HG03103 (cell line): ENCODE measurements at regions not wholly inside any gene's neighbourhood (a gene's known extent, or its start where the extent isn't known, plus 50 kb on each side); places are given as distances from the start of the nearest gene placed in this dataset.
A peak's percentile ranks its signal among the peaks of the same experiment; 100 is the strongest.
"Not testable (repeated sequence)": the region's sequence is repeated elsewhere in the genome, so short reads cannot be mapped to it uniquely, and the experiment has no call there.

ENCODE experiments used
- ATAC-seq: cut with Tn5 transposase; IDR thresholded peaks from one replicate; pipeline ENCODE4 v1.9.1; 2021; ENCODE audit warnings: low read depth; ENCODE audit not compliant: unreplicated experiment

- no peak for ATAC-seq
These were observed 184.9 kb downstream of the TM9SF2 start for GRCh38 chr13:99686157-99686572.

- ATAC-seq = no peak
These were observed 180.4 kb downstream of the TM9SF2 start for GRCh38 chr13:99681695-99682094.

- no peak for ATAC-seq
These were observed 176.1 kb downstream of the TM9SF2 start for GRCh38 chr13:99677116-99677951.

GRCh38 chr13:99671746-99672145, 170.5 kb downstream of the TM9SF2 start:
- no peak for ATAC-seq

GRCh38 chr13:99669096-99669495, 167.8 kb downstream of the TM9SF2 start:
- not testable (repeated sequence) for ATAC-seq

GRCh38 chr13:99666146-99666805, 165.0 kb downstream of the TM9SF2 start:
- no peak for ATAC-seq

GRCh38 chr13:99665711-99666110, 164.4 kb downstream of the TM9SF2 start:
- ATAC-seq = no peak

GRCh38 chr13:99663908-99664307, 162.6 kb downstream of the TM9SF2 start:
- no peak for ATAC-seq

- no peak for ATAC-seq
These were observed 162.0 kb downstream of the TM9SF2 start for GRCh38 chr13:99663185-99663825.

GRCh38 chr13:99662678-99663077, 161.4 kb downstream of the TM9SF2 start:
- no peak for ATAC-seq

- no peak for ATAC-seq
These were observed 160.5 kb downstream of the TM9SF2 start for GRCh38 chr13:99661791-99662190.

- no peak for ATAC-seq
These were observed 158.7 kb downstream of the TM9SF2 start for GRCh38 chr13:99659866-99660554.

GRCh38 chr13:99659226-99659625, 158.0 kb downstream of the TM9SF2 start:
- ATAC-seq = no peak

- ATAC-seq = peak; percentile 45
These were observed 157.2 kb downstream of the TM9SF2 start for GRCh38 chr13:99658261-99658991.

GRCh38 chr13:99657848-99658260, 156.6 kb downstream of the TM9SF2 start:
- peak; percentile 15 for ATAC-seq

- ATAC-seq = no peak
These were observed 155.6 kb downstream of the TM9SF2 start for GRCh38 chr13:99656844-99657381.

GRCh38 chr13:99656092-99656745, 154.9 kb downstream of the TM9SF2 start:
- no peak for ATAC-seq

GRCh38 chr13:99655351-99656091, 154.2 kb downstream of the TM9SF2 start:
- ATAC-seq = no peak

GRCh38 chr13:99654076-99654475, 152.8 kb downstream of the TM9SF2 start:
- no peak for ATAC-seq
